Calu3 (cell line): ENCODE measurements at regions not wholly inside any gene's neighbourhood (a gene's known extent, or its start where the extent isn't known, plus 50 kb on each side); places are given as distances from the start of the nearest gene placed in this dataset.

ENCODE experiments used
- BruUV-seq: library from RNA; stranded (reverse); fragments of 400-500 nt; replicated peaks from 2 replicates; lab custom pipeline; 2021; lab: Mats Ljungman, UMichigan
- CTCF ChIA-PET: fragments of 300-600 bp; sonication (Branson Sonifier 250); formaldehyde crosslinking; loops from one replicate; lab custom pipeline; 2022; ENCODE audit warnings: antibody characterized with exemption; lab: Charles Lee
- DNase-seq: peaks from one replicate; pipeline ENCODE4 v3.0.0; 2022
- H3K27ac Mint-ChIP-seq: one replicate; pipeline ENCODE4 v1.8.0; 2022; ENCODE audit warnings: mixed read lengths; ENCODE audit not compliant: unreplicated experiment
- H3K27me3 Mint-ChIP-seq: one replicate; pipeline ENCODE4 v1.8.0; 2022; ENCODE audit warnings: mixed read lengths; ENCODE audit not compliant: unreplicated experiment
- H3K36me3 Mint-ChIP-seq: one replicate; pipeline ENCODE4 v1.8.0; 2022; ENCODE audit warnings: mild to moderate bottlenecking, moderate library complexity, mixed read lengths; ENCODE audit not compliant: insufficient read depth, unreplicated experiment
- H3K4me1 Mint-ChIP-seq: one replicate; pipeline ENCODE4 v1.8.0; 2022; ENCODE audit warnings: mild to moderate bottlenecking, low read depth, mixed read lengths; ENCODE audit not compliant: unreplicated experiment
- H3K4me3 Mint-ChIP-seq: one replicate; pipeline ENCODE4 v1.8.0; 2022; ENCODE audit warnings: mild to moderate bottlenecking, low read depth, moderate library complexity, mixed read lengths; ENCODE audit not compliant: unreplicated experiment
- H3K9me3 Mint-ChIP-seq: one replicate; pipeline ENCODE4 v1.8.0; 2022; ENCODE audit warnings: low read depth, mixed read lengths; ENCODE audit not compliant: unreplicated experiment
- intact Hi-C: fragments of 100-400 bp; cut with micrococcal nuclease; formaldehyde crosslinking; loops from one replicate; pipeline ENCODE4 v1.10.0; 2022; ENCODE audit not compliant: unreplicated experiment
- TF ChIP-seq, protein P1 (sequence below): fragments of 200-600 bp; IDR thresholded peaks from one replicate; pipeline ENCODE4 v1.8.0; 2022; ENCODE audit warnings: antibody characterized with exemption; ENCODE audit not compliant: unreplicated experiment

GRCh38 chr18:72041313-72042032 is 502.7 kb downstream of the CBLN2 start:
- Mint-ChIP-seq H3K4me1 (no peaks in the 10 kb centered on the region), H3K27ac (no peak overlapping the region), H3K36me3 (no peaks in the 10 kb centered on the region), H3K9me3 (no peaks in the 10 kb centered on the region), H3K27me3 (no peaks in the 10 kb centered on the region), H3K4me3 (no peak overlapping the region)
- CTCF ChIA-PET = no interaction called here
- intact Hi-C loops = loop anchor here (1.0 kb wide), 1 partner anchor 643 kb away; no protein-coding TSS in a partner anchor
- TF ChIP-seq, protein P1, sequence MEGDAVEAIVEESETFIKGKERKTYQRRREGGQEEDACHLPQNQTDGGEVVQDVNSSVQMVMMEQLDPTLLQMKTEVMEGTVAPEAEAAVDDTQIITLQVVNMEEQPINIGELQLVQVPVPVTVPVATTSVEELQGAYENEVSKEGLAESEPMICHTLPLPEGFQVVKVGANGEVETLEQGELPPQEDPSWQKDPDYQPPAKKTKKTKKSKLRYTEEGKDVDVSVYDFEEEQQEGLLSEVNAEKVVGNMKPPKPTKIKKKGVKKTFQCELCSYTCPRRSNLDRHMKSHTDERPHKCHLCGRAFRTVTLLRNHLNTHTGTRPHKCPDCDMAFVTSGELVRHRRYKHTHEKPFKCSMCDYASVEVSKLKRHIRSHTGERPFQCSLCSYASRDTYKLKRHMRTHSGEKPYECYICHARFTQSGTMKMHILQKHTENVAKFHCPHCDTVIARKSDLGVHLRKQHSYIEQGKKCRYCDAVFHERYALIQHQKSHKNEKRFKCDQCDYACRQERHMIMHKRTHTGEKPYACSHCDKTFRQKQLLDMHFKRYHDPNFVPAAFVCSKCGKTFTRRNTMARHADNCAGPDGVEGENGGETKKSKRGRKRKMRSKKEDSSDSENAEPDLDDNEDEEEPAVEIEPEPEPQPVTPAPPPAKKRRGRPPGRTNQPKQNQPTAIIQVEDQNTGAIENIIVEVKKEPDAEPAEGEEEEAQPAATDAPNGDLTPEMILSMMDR = peak; percentile 13
- BruUV-seq = no TSS peak
- peak; percentile 2 for DNase-seq

DNA sequence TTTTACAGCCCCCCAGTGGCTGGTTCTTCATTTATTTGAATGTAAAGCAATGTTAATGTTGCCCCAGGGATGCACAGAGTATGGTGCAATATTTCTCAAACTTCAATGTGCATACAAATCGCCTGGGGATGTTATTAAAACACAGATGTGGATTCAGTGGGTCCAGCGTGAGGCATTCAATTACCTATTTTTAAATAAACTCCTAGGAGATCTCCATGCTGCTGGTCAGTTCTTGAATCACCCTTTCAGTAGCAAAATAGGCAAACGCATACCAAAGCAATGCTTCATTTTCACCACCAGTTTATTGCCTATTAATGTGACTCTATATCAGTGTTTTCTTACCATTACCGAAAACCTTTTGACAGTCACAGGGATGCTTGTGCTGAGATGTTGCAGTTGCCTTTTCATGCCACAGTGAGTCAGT is 530.7 kb downstream of the CBLN2 start:
- intact Hi-C loops = no loop called here
- DNase-seq = no peak
- no peaks in the 10 kb centered on the region for H3K4me1 Mint-ChIP-seq
- H3K9me3 Mint-ChIP-seq = peaks cover 3% of the 10 kb centered on the region
- no peaks in the 10 kb centered on the region for H3K27me3 Mint-ChIP-seq
- H3K4me3 Mint-ChIP-seq = no peak overlapping the region
- BruUV-seq = no TSS peak
- TF ChIP-seq, protein P1 = no peak
- H3K27ac Mint-ChIP-seq = no peak overlapping the region
- no peaks in the 10 kb centered on the region for H3K36me3 Mint-ChIP-seq
- CTCF ChIA-PET = no interaction called here

- CTCF ChIA-PET = no interaction called here
- BruUV-seq = no TSS peak
- Mint-ChIP-seq H3K36me3 (no peaks in the 10 kb centered on the region), H3K4me1 (no peaks in the 10 kb centered on the region), H3K4me3 (no peak overlapping the region), H3K9me3 (peaks cover 3% of the 10 kb centered on the region), H3K27ac (no peak overlapping the region), H3K27me3 (no peaks in the 10 kb centered on the region)
- intact Hi-C loops = no loop called here
- TF ChIP-seq, protein P1 = no peak
- peak; percentile 32 for DNase-seq
These were observed 545.5 kb downstream of the CBLN2 start for GRCh38 chr18:71998547-71999097.

DNA sequence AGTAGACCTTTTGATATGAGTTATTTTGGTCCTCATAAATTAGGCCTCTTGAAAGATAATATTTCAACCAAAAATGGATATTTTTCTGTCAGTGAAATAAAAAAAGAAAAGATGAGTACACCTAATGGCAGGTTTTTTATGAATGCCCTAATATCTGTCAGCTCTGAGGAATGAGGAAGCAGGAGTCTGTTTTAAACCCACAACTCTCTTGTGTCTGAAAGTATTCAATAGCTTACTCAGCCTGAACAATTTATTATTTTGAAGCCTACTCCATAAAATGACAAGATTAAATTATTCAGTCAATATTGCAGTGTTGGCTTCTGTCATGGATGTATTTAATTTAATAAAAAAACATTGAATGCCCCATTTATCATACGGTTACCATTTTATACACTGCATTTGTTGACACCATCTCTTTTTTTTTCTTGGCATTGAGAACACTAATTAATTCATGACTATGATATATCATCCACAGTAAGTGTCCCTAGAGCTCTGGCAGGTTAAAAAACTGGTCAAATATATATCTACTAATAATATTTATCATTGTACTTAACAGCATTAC is 548.2 kb downstream of the CBLN2 start:
- CTCF ChIA-PET = interaction anchor here (0.6 kb wide), 1 partner anchor 803 kb away, joined by 3 read pairs; no protein-coding TSS in a partner anchor
- no peak for DNase-seq
- no peaks in the 10 kb centered on the region for H3K4me1 Mint-ChIP-seq
- BruUV-seq = no TSS peak
- no peaks in the 10 kb centered on the region for H3K27me3 Mint-ChIP-seq
- TF ChIP-seq, protein P1 = no peak
- H3K27ac Mint-ChIP-seq = peak overlapping the region; percentile 43
- intact Hi-C loops = no loop called here
- H3K4me3 Mint-ChIP-seq = no peak overlapping the region
- H3K36me3 Mint-ChIP-seq = no peaks in the 10 kb centered on the region
- H3K9me3 Mint-ChIP-seq = peaks cover 1% of the 10 kb centered on the region
